MM.1S (cell line): ENCODE measurements at regions not wholly inside any gene's neighbourhood (a gene's known extent, or its start where the extent isn't known, plus 50 kb on each side); places are given as distances from the start of the nearest gene placed in this dataset.

ENCODE experiments used
- DNase-seq: peaks from one replicate; pipeline ENCODE4 v3.0.0-alpha.2; 2015
- H2AFZ ChIP-seq: fragments of 300-600 bp; sonication (generic); 2 replicates; pipeline ENCODE4 v1.6.0; 2016; ENCODE audit warnings: antibody characterized with exemption, low read length
- H3F3A ChIP-seq: fragments of 300-600 bp; sonication (generic); 2 replicates; pipeline ENCODE4 v1.6.1; 2016; ENCODE audit warnings: mild to moderate bottlenecking, antibody characterized with exemption, low read length, moderate library complexity, mixed read lengths; ENCODE audit not compliant: insufficient read depth
- H3K27ac ChIP-seq: fragments of 300-600 bp; sonication (generic); 2 replicates; pipeline ENCODE4 v1.5.1; 2016; ENCODE audit warnings: mild to moderate bottlenecking, low read length
- H3K27me3 ChIP-seq: fragments of 300-600 bp; sonication (generic); replicated peaks from 2 replicates; pipeline ENCODE4 v1.6.0; 2016; ENCODE audit warnings: low read length; ENCODE audit not compliant: insufficient read depth
- H3K36me3 ChIP-seq: fragments of 300-600 bp; sonication (generic); replicated peaks from 2 replicates; pipeline ENCODE4 v1.6.1; 2016; ENCODE audit warnings: mild to moderate bottlenecking, low read length, mixed read lengths; ENCODE audit not compliant: insufficient read depth
- H3K4me1 ChIP-seq: fragments of 300-600 bp; sonication (generic); 2 replicates; pipeline ENCODE4 v1.6.1; 2016; ENCODE audit warnings: low read length, mixed read lengths
- H3K4me2 ChIP-seq: fragments of 300-600 bp; sonication (generic); 2 replicates; pipeline ENCODE4 v1.6.0; 2016; ENCODE audit warnings: low read depth, low read length
- H3K4me3 ChIP-seq: fragments of 300-600 bp; sonication (generic); 2 replicates; pipeline ENCODE4 v1.5.1; 2016; ENCODE audit warnings: low read length, mixed read lengths
- H3K79me2 ChIP-seq: fragments of 300-600 bp; sonication (generic); 2 replicates; pipeline ENCODE4 v1.6.1; 2016; ENCODE audit warnings: mixed run types, low read length, mixed read lengths
- H3K9ac ChIP-seq: fragments of 300-600 bp; sonication (generic); 2 replicates; pipeline ENCODE4 v1.6.1; 2016; ENCODE audit warnings: low read length, mixed read lengths
- H3K9me2 ChIP-seq: fragments of 300-600 bp; sonication (generic); replicated peaks from 2 replicates; pipeline ENCODE4 v1.6.1; 2016; ENCODE audit warnings: mild to moderate bottlenecking, low read length, mixed read lengths; ENCODE audit not compliant: insufficient read depth
- H3K9me3 ChIP-seq: fragments of 300-600 bp; sonication (generic); replicated peaks from 2 replicates; pipeline ENCODE4 v1.6.1; 2016; ENCODE audit warnings: mild to moderate bottlenecking, low read length, mixed read lengths; ENCODE audit not compliant: insufficient read depth
- H4K20me1 ChIP-seq: fragments of 300-600 bp; sonication (generic); 2 replicates; pipeline ENCODE4 v1.6.1; 2016; ENCODE audit warnings: mild to moderate bottlenecking, low read length, moderate library complexity, mixed read lengths; ENCODE audit not compliant: insufficient read depth
- EZH2 ChIP-seq: fragments of 300-600 bp; sonication (generic); optimal IDR thresholded peaks from 2 replicates; pipeline ENCODE3; 2017; ENCODE audit warnings: low read depth, mild to moderate bottlenecking, antibody characterized with exemption, low read length, mixed read lengths
- EZH2phosphoT487 ChIP-seq: fragments of 300-600 bp; sonication (generic); IDR thresholded peaks from 2 replicates; pipeline ENCODE4 v1.6.1; 2018; ENCODE audit warnings: antibody characterized with exemption, low read length
- TF ChIP-seq, protein P1 (sequence below): fragments of 300-600 bp; sonication (generic); IDR thresholded peaks from 2 replicates; pipeline ENCODE4 v1.5.1; 2016; ENCODE audit warnings: antibody characterized with exemption, low read length, mixed read lengths

DNA sequence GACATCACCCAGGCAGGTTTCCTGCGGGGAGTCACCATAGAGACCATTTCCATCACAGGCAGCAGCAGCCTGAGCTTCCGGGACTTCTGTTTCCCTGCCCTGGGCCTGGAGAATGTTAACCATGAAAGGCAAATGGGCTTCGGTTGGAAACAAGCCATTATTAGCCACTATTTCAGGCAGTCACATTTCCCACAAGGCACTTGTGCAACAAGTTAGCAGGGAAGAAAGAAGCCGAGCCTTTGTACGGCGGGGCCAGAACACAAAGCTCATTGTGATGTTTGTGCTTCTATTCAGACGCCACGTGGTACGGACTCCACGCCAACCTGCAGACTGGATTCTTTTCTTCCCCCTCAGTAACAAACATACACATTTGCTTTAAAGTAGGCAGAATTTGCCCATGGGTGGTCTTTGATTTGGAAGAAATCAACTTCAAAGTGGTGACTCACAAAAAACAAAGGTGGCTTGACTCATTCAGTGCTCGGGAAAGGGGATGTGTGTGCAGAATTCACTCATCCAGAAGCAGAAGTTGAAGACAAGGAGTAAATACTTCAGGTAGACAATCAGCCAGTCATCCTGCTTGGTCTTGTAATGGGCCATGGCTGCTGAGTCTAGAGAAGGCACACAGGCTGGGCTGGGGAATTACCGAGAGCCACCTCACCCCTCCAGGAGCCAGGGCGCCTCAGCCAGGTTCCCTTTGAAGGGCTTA lies 154.2 kb upstream of the PRMT8 start:
- H3K9ac ChIP-seq = no peak overlapping the region
- no peaks in the 10 kb centered on the region for H4K20me1 ChIP-seq
- TF ChIP-seq EZH2phosphoT487 = no peak
- H3K36me3 ChIP-seq = no peaks in the 10 kb centered on the region
- H3K4me1 ChIP-seq = no peaks in the 10 kb centered on the region
- no peak overlapping the region for H2AFZ ChIP-seq
- no peaks in the 10 kb centered on the region for H3F3A ChIP-seq
- no peak overlapping the region for H3K4me2 ChIP-seq
- no peak for DNase-seq
- H3K27me3 ChIP-seq = peaks cover 88% of the 10 kb centered on the region
- H3K4me3 ChIP-seq = no peak overlapping the region
- no peaks in the 10 kb centered on the region for H3K9me3 ChIP-seq
- H3K79me2 ChIP-seq = no peaks in the 10 kb centered on the region
- no peak overlapping the region for H3K27ac ChIP-seq
- no peaks in the 10 kb centered on the region for H3K9me2 ChIP-seq

DNA sequence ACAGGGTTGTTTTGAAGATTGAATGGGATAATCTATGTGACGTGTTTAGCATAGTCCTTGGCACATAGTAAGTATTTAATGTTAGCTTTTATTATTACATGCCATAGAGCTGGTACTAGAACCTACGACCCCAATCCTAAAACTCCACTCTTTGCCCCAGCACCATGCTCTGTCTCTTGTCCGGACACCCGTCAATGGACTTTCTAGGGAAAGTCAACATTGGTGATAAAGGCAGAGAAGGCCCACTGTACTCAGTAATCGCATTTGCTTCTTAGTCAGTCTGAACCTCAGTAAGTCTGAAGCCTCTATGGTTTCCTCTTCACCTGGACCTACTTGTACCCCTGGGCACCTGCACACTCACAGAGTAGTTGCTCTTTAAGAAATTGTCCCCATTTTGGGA lies 153.1 kb upstream of the PRMT8 start:
- Histone ChIP-seq H3K79me2 (no peaks in the 10 kb centered on the region), H3K4me3 (no peak overlapping the region), H3K9ac (no peak overlapping the region), H4K20me1 (no peaks in the 10 kb centered on the region), H2AFZ (no peak overlapping the region), H3K36me3 (no peaks in the 10 kb centered on the region), H3K27me3 (peaks cover 89% of the 10 kb centered on the region), H3K4me1 (no peaks in the 10 kb centered on the region), H3K4me2 (no peak overlapping the region), H3K9me2 (no peaks in the 10 kb centered on the region), H3K9me3 (no peaks in the 10 kb centered on the region), H3F3A (no peaks in the 10 kb centered on the region), H3K27ac (no peak overlapping the region)
- no peak for DNase-seq
- TF ChIP-seq, protein P1, sequence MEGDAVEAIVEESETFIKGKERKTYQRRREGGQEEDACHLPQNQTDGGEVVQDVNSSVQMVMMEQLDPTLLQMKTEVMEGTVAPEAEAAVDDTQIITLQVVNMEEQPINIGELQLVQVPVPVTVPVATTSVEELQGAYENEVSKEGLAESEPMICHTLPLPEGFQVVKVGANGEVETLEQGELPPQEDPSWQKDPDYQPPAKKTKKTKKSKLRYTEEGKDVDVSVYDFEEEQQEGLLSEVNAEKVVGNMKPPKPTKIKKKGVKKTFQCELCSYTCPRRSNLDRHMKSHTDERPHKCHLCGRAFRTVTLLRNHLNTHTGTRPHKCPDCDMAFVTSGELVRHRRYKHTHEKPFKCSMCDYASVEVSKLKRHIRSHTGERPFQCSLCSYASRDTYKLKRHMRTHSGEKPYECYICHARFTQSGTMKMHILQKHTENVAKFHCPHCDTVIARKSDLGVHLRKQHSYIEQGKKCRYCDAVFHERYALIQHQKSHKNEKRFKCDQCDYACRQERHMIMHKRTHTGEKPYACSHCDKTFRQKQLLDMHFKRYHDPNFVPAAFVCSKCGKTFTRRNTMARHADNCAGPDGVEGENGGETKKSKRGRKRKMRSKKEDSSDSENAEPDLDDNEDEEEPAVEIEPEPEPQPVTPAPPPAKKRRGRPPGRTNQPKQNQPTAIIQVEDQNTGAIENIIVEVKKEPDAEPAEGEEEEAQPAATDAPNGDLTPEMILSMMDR = no peak
- no peak for TF ChIP-seq EZH2phosphoT487
- no peak for TF ChIP-seq EZH2

DNA sequence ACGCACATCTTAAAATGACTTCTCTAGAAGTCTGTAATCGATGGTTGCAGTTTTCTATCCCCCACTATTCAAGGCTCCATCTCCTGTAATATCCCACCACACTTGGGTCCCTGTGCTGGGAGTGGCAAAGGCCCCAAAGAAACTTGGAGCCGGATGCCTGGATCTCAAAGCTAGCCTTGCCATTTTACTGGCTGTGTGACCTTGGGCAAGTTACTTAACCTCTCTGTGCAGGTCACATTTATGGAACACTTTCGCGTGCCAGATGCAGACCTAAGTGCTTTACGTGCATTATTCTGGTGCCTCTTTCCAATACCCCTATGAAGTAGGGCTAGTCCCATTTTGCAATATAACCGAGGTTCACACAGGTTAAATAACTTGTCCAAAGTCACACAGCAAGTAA lies 151.8 kb upstream of the PRMT8 start:
- H3K9me2 ChIP-seq = no peaks in the 10 kb centered on the region
- no peaks in the 10 kb centered on the region for H3F3A ChIP-seq
- no peaks in the 10 kb centered on the region for H4K20me1 ChIP-seq
- no peak overlapping the region for H3K4me3 ChIP-seq
- H3K79me2 ChIP-seq = no peaks in the 10 kb centered on the region
- no peaks in the 10 kb centered on the region for H3K4me1 ChIP-seq
- H3K36me3 ChIP-seq = no peaks in the 10 kb centered on the region
- no peak for DNase-seq
- H3K27me3 ChIP-seq = peaks cover 83% of the 10 kb centered on the region
- H3K9me3 ChIP-seq = no peaks in the 10 kb centered on the region
- H2AFZ ChIP-seq = no peak overlapping the region
- TF ChIP-seq, protein P1 = no peak
- TF ChIP-seq EZH2 (no peak), EZH2phosphoT487 (no peak)
- H3K27ac ChIP-seq = no peak overlapping the region
- H3K4me2 ChIP-seq = no peak overlapping the region
- H3K9ac ChIP-seq = no peak overlapping the region

DNA sequence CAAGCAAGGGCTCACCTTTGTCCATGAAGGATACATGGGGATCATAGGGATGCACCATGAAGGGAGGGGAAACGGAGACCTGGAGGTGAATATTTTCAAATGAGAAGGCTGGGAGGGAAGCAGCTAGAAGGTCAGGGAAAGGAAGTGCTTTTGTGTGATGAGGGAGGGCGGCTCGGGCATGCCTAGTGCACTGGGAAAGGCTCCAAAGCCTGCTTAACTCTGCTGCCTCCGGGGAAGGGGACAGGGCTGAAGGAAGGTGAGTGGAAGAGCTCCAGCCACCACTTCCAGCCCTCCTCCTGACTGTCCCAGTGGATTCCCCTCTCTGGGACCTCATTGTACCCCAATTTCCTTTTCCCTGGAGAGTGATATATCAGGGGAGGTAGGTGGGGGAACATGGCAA lies 149.4 kb upstream of the PRMT8 start:
- no peak overlapping the region for H2AFZ ChIP-seq
- no peak for DNase-seq
- H3K27ac ChIP-seq = no peak overlapping the region
- H3K9ac ChIP-seq = no peak overlapping the region
- H4K20me1 ChIP-seq = no peaks in the 10 kb centered on the region
- H3F3A ChIP-seq = no peaks in the 10 kb centered on the region
- no peaks in the 10 kb centered on the region for H3K79me2 ChIP-seq
- TF ChIP-seq, protein P1 = no peak
- TF ChIP-seq EZH2phosphoT487 (no peak), EZH2 (no peak)
- H3K9me3 ChIP-seq = no peaks in the 10 kb centered on the region
- H3K4me2 ChIP-seq = no peak overlapping the region
- H3K9me2 ChIP-seq = no peaks in the 10 kb centered on the region
- no peak overlapping the region for H3K4me3 ChIP-seq
- no peaks in the 10 kb centered on the region for H3K4me1 ChIP-seq
- no peaks in the 10 kb centered on the region for H3K36me3 ChIP-seq
- peaks cover 62% of the 10 kb centered on the region for H3K27me3 ChIP-seq
